HG03280 (cell line): ENCODE measurements at regions not wholly inside any gene's neighbourhood (a gene's known extent, or its start where the extent isn't known, plus 50 kb on each side); places are given as distances from the start of the nearest gene placed in this dataset.

Experiments used
- ATAC-seq: cut with Tn5 transposase; IDR thresholded peaks from one replicate; pipeline ENCODE4 v1.9.1; 2021; ENCODE audit warnings: mild to moderate bottlenecking, moderate library complexity; ENCODE audit not compliant: unreplicated experiment

GRCh38 chr2:226622484-226622883 is 177.1 kb downstream of the IRS1 start:
- ATAC-seq, result no peak

- no peak for ATAC-seq
Measured at GRCh38 chr2:226620176-226620575, 179.4 kb downstream of the IRS1 start.

GRCh38 chr2:226619707-226620106 is 179.9 kb downstream of the IRS1 start:
- no peak for ATAC-seq

- no peak for ATAC-seq
Measured at GRCh38 chr2:226618875-226619605, 180.6 kb downstream of the IRS1 start.

GRCh38 chr2:226618544-226618874 is 181.1 kb downstream of the IRS1 start:
- ATAC-seq, result no peak

- no peak for ATAC-seq
Measured at GRCh38 chr2:226615891-226616290, 183.7 kb downstream of the IRS1 start.

GRCh38 chr2:226611944-226612318 is 187.7 kb downstream of the IRS1 start:
- no peak for ATAC-seq

GRCh38 chr2:226611196-226611943 is 188.2 kb downstream of the IRS1 start:
- ATAC-seq, result no peak

- no peak for ATAC-seq
Measured at GRCh38 chr2:226609366-226609765, 190.3 kb downstream of the IRS1 start.

GRCh38 chr2:226608451-226608850 is 191.2 kb downstream of the IRS1 start:
- no peak for ATAC-seq

GRCh38 chr2:226607379-226607778 is 192.2 kb downstream of the IRS1 start:
- no peak for ATAC-seq

GRCh38 chr2:226605642-226606041 is 194.0 kb downstream of the IRS1 start:
- no peak for ATAC-seq

GRCh38 chr2:226603606-226604005 is 196.0 kb downstream of the IRS1 start:
- ATAC-seq, result no peak

GRCh38 chr2:226601881-226602662 is 197.5 kb downstream of the IRS1 start:
- ATAC-seq, result no peak

GRCh38 chr2:226600802-226601201 is 198.8 kb downstream of the IRS1 start:
- ATAC-seq, result no peak

- no peak for ATAC-seq
Measured at GRCh38 chr2:226600184-226600583, 199.4 kb downstream of the IRS1 start.

- ATAC-seq, result no peak
Measured at GRCh38 chr2:226589043-226589442, 210.6 kb downstream of the IRS1 start.

GRCh38 chr2:226585130-226585561 is 214.5 kb downstream of the IRS1 start:
- no peak for ATAC-seq

GRCh38 chr2:226584518-226585055 is 215.0 kb downstream of the IRS1 start:
- ATAC-seq, result no peak

GRCh38 chr2:226583715-226584114 is 215.9 kb downstream of the IRS1 start:
- ATAC-seq, result no peak

GRCh38 chr2:226581661-226582060 is 218.0 kb downstream of the IRS1 start:
- no peak for ATAC-seq
